CD8-positive, alpha-beta memory T cell (primary cell): ENCODE measurements at regions not wholly inside any gene's neighbourhood (a gene's known extent, or its start where the extent isn't known, plus 50 kb on each side); places are given as distances from the start of the nearest gene placed in this dataset.
A peak's percentile ranks its signal among the peaks of the same experiment; 100 is the strongest.
"Not testable (repeated sequence)": the region's sequence is repeated elsewhere in the genome, so short reads cannot be mapped to it uniquely, and the experiment has no call there.

Experiments
- CTCF ChIA-PET: fragments of 350-600 bp; sonication (Branson Sonifier 250); formaldehyde crosslinking; loops from one replicate; lab custom pipeline; 2021; ENCODE audit warnings: antibody characterized with exemption; lab: Charles Lee
- POLR2A ChIA-PET: fragments of 350-600 bp; sonication (Branson Sonifier 250); formaldehyde crosslinking; loops from one replicate; lab custom pipeline; 2021; ENCODE audit warnings: antibody characterized with exemption; lab: Charles Lee
- DNase-seq, 5 donors: peaks; one replicate each; pipeline versions ENCODE4 v3.0.0 to v3.0.0-alpha.2; 2020 to 2022; ENCODE audit warnings: mixed read lengths in 1 of 5
- H3K27ac ChIP-seq: one replicate; pipeline ENCODE4 v1.7.0; 2013; ENCODE audit warnings: low read depth, mild to moderate bottlenecking, low read length, moderate library complexity
- H3K27me3 ChIP-seq: 2 replicates; pipeline ENCODE4 v1.7.0; 2013; ENCODE audit warnings: low read length, mild to moderate bottlenecking; ENCODE audit not compliant: insufficient read depth, poor library complexity, severe bottlenecking
- H3K36me3 ChIP-seq: 2 replicates; pipeline ENCODE4 v1.7.0; 2013; ENCODE audit warnings: mild to moderate bottlenecking, low read length, moderate library complexity; ENCODE audit not compliant: insufficient read depth
- H3K4me1 ChIP-seq: 2 replicates; pipeline ENCODE4 v1.7.0; 2013; ENCODE audit warnings: mild to moderate bottlenecking, low read length, moderate library complexity; ENCODE audit not compliant: insufficient read depth
- H3K4me3 ChIP-seq: 2 replicates; pipeline ENCODE4 v1.7.0; 2013; ENCODE audit warnings: mild to moderate bottlenecking, low read length
- H3K9me3 ChIP-seq: 2 replicates; pipeline ENCODE4 v1.7.0; 2013; ENCODE audit warnings: mild to moderate bottlenecking, low read length
- H3K27ac Mint-ChIP-seq, 8 donors: one replicate each; pipeline ENCODE4 v1.8.0; 2020 to 2021; ENCODE audit warnings: mixed read lengths in 8 of 8, mild to moderate bottlenecking in 6 of 8, inconsistent platforms in 3 of 8, moderate library complexity in 3 of 8
- H3K27me3 Mint-ChIP-seq, 2 donors: one replicate each; pipeline ENCODE4 v1.8.0; 2020 to 2021; ENCODE audit warnings: mixed read lengths in 2 of 2, mild to moderate bottlenecking in 1 of 2, moderate library complexity in 1 of 2
- H3K36me3 Mint-ChIP-seq, 3 donors: one replicate each; pipeline ENCODE4 v1.8.0; 2020 to 2021; ENCODE audit warnings: mixed read lengths in 3 of 3, inconsistent platforms in 1 of 3, mild to moderate bottlenecking in 1 of 3
- H3K4me1 Mint-ChIP-seq, 3 donors: one replicate each; pipeline ENCODE4 v1.8.0; 2020 to 2021; ENCODE audit warnings: mixed read lengths in 3 of 3, inconsistent platforms in 1 of 3, mild to moderate bottlenecking in 1 of 3
- H3K4me3 Mint-ChIP-seq, 7 donors: one replicate each; pipeline ENCODE4 v1.8.0; 2020 to 2021; ENCODE audit warnings: mixed read lengths in 7 of 7, mild to moderate bottlenecking in 6 of 7, moderate library complexity in 4 of 7, inconsistent platforms in 2 of 7
- H3K9me3 Mint-ChIP-seq, 5 donors: one replicate each; pipeline ENCODE4 v1.8.0; 2020 to 2022; ENCODE audit warnings: mixed read lengths in 5 of 5, mild to moderate bottlenecking in 3 of 5, moderate library complexity in 2 of 5, inconsistent platforms in 1 of 5

GRCh38 chr14:106717544-106717943 is 1191.2 kb downstream of the TMEM121 start:
- H3K4me1 ChIP-seq, H3K9me3 ChIP-seq, DNase-seq, H3K27ac ChIP-seq, H3K9me3 Mint-ChIP-seq, CTCF ChIA-PET, POLR2A ChIA-PET, H3K4me3 ChIP-seq, H3K27me3 Mint-ChIP-seq, H3K36me3 Mint-ChIP-seq, H3K27ac Mint-ChIP-seq, H3K36me3 ChIP-seq, H3K4me3 Mint-ChIP-seq, H3K27me3 ChIP-seq: not testable (repeated sequence)
- H3K4me1 Mint-ChIP-seq = peaks cover 28 to 48% (median 28%) of the 10 kb centered on the region in 3 donors

GRCh38 chr14:106719880-106720279 is 1193.5 kb downstream of the TMEM121 start:
- POLR2A ChIA-PET, H3K27me3 Mint-ChIP-seq, H3K36me3 Mint-ChIP-seq, H3K4me1 ChIP-seq, H3K9me3 ChIP-seq, H3K4me3 ChIP-seq, H3K9me3 Mint-ChIP-seq, H3K27me3 ChIP-seq, H3K36me3 ChIP-seq, H3K27ac ChIP-seq: not testable (repeated sequence)
- Mint-ChIP-seq H3K4me1 (peaks cover 32 to 45% (median 38%) of the 10 kb centered on the region in 3 donors), H3K4me3 (peak overlapping the region in 4 of 7 donors; percentile 0 to 61 (median 40)), H3K27ac (peak overlapping the region in 3 of 8 donors; percentile 63 to 83 (median 81))
- DNase-seq = peak in 2 of 5 donors; percentile 47 to 58
- CTCF ChIA-PET = interaction anchor here (1.0 kb wide), 1 partner anchor 21 kb away, joined by 3 read pairs; no protein-coding TSS in a partner anchor

- H3K27ac ChIP-seq, H3K27me3 Mint-ChIP-seq, H3K27ac Mint-ChIP-seq, DNase-seq, CTCF ChIA-PET, H3K9me3 ChIP-seq, H3K4me3 ChIP-seq, H3K27me3 ChIP-seq, H3K9me3 Mint-ChIP-seq, POLR2A ChIA-PET, H3K36me3 Mint-ChIP-seq, H3K36me3 ChIP-seq, H3K4me3 Mint-ChIP-seq, H3K4me1 ChIP-seq: not testable (repeated sequence)
- H3K4me1 Mint-ChIP-seq = peaks cover 30 to 41% (median 38%) of the 10 kb centered on the region in 3 donors
Measured at GRCh38 chr14:106721926-106722325, 1195.5 kb downstream of the TMEM121 start.

- H3K27me3 Mint-ChIP-seq, H3K9me3 ChIP-seq, H3K9me3 Mint-ChIP-seq, H3K27me3 ChIP-seq, DNase-seq, H3K27ac ChIP-seq, H3K36me3 Mint-ChIP-seq, H3K4me1 ChIP-seq, H3K4me3 ChIP-seq, H3K36me3 ChIP-seq, POLR2A ChIA-PET, CTCF ChIA-PET: not testable (repeated sequence)
- H3K4me1 Mint-ChIP-seq = peaks cover 34 to 46% (median 42%) of the 10 kb centered on the region in 3 donors
- peak overlapping the region in 5 of 8 donors; percentile 13 to 73 (median 44) for H3K27ac Mint-ChIP-seq
- peak overlapping the region in 4 of 7 donors; percentile 13 to 55 (median 44) for H3K4me3 Mint-ChIP-seq
Measured at GRCh38 chr14:106722813-106723687, 1196.7 kb downstream of the TMEM121 start.

GRCh38 chr14:106727962-106728361 is 1201.6 kb downstream of the TMEM121 start:
- H3K9me3 Mint-ChIP-seq, H3K4me3 ChIP-seq, POLR2A ChIA-PET, H3K27ac ChIP-seq, H3K27me3 ChIP-seq, H3K9me3 ChIP-seq, H3K4me1 ChIP-seq, H3K36me3 ChIP-seq, H3K36me3 Mint-ChIP-seq, DNase-seq, H3K27me3 Mint-ChIP-seq: not testable (repeated sequence)
- Mint-ChIP-seq H3K4me3 (peak overlapping the region in 2 of 7 donors; percentile 22 to 23), H3K4me1 (peaks cover 20 to 22% (median 21%) of the 10 kb centered on the region in 3 donors), H3K27ac (peak overlapping the region in 1 of 8 donors; percentile 43)
- CTCF ChIA-PET = interaction anchor here (1.4 kb wide), 1 partner anchor 13 kb away, joined by 4 read pairs; no protein-coding TSS in a partner anchor

- Histone ChIP-seq H3K36me3 (no peaks in the 10 kb centered on the region), H3K27ac (no peak overlapping the region), H3K4me3 (no peak overlapping the region), H3K27me3 (no peaks in the 10 kb centered on the region), H3K4me1 (no peaks in the 10 kb centered on the region), H3K9me3 (no peaks in the 10 kb centered on the region)
- ChIA-PET POLR2A (no interaction called here), CTCF (interaction anchor here (1.4 kb wide), 1 partner anchor 12 kb away, joined by 4 read pairs; no protein-coding TSS in a partner anchor)
- Mint-ChIP-seq H3K4me3 (peak overlapping the region in 1 of 7 donors; percentile 49), H3K9me3 (no peaks in the 10 kb centered on the region), H3K36me3 (no peaks in the 10 kb centered on the region), H3K27ac (peak overlapping the region in 1 of 8 donors; percentile 35), H3K27me3 (peaks cover 0 to 4% of the 10 kb centered on the region in 2 donors), H3K4me1 (peaks cover 15 to 16% (median 16%) of the 10 kb centered on the region in 3 donors)
- no peak for DNase-seq
Measured at GRCh38 chr14:106728611-106729010, 1202.2 kb downstream of the TMEM121 start.

GRCh38 chr14:106729551-106729950 is 1203.2 kb downstream of the TMEM121 start:
- no peak overlapping the region for H3K27ac ChIP-seq
- H3K36me3 Mint-ChIP-seq = no peaks in the 10 kb centered on the region
- no peak overlapping the region for H3K27ac Mint-ChIP-seq
- H3K4me3 Mint-ChIP-seq = no peak overlapping the region
- H3K36me3 ChIP-seq = no peaks in the 10 kb centered on the region
- no peaks in the 10 kb centered on the region for H3K27me3 ChIP-seq
- H3K4me1 Mint-ChIP-seq = peaks cover 14 to 15% (median 14%) of the 10 kb centered on the region in 3 donors
- DNase-seq = no peak
- H3K9me3 ChIP-seq = no peaks in the 10 kb centered on the region
- no peaks in the 10 kb centered on the region for H3K4me1 ChIP-seq
- POLR2A ChIA-PET = no interaction called here
- no peak overlapping the region for H3K4me3 ChIP-seq
- CTCF ChIA-PET = no interaction called here
- H3K9me3 Mint-ChIP-seq = no peaks in the 10 kb centered on the region
- peaks cover 0 to 8% of the 10 kb centered on the region in 2 donors for H3K27me3 Mint-ChIP-seq

- CTCF ChIA-PET = no interaction called here
- Mint-ChIP-seq H3K4me1 (peaks cover 8 to 10% (median 10%) of the 10 kb centered on the region in 3 donors), H3K36me3 (no peaks in the 10 kb centered on the region), H3K4me3 (no peak overlapping the region), H3K9me3 (no peaks in the 10 kb centered on the region), H3K27me3 (peaks cover 0 to 9% of the 10 kb centered on the region in 2 donors), H3K27ac (no peak overlapping the region)
- H3K36me3 ChIP-seq = no peaks in the 10 kb centered on the region
- no peak overlapping the region for H3K27ac ChIP-seq
- H3K4me3 ChIP-seq = no peak overlapping the region
- no peaks in the 10 kb centered on the region for H3K4me1 ChIP-seq
- no peaks in the 10 kb centered on the region for H3K9me3 ChIP-seq
- POLR2A ChIA-PET = no interaction called here
- no peak for DNase-seq
- no peaks in the 10 kb centered on the region for H3K27me3 ChIP-seq
Measured at GRCh38 chr14:106733771-106734170, 1207.4 kb downstream of the TMEM121 start.
